T-cell (primary cell): ENCODE measurements at regions not wholly inside any gene's neighbourhood (a gene's known extent, or its start where the extent isn't known, plus 50 kb on each side); places are given as distances from the start of the nearest gene placed in this dataset.

Experiments used
- ATAC-seq, 4 experiments: fragments of 200-7000 bp in 3 of 4; fragments of 150-1000 bp in 1 of 4; cut with Tn5 transposase; replicated peaks in 1 of 4; 1 replicate in 3 of 4; 2 replicates in 1 of 4; pipeline ENCODE4 v1.10.0; 2021; ENCODE audit warnings: moderate library complexity in 3 of 4, mild to moderate bottlenecking in 2 of 4, moderate number of reproducible peaks in 1 of 4
- CTCF ChIA-PET, 2 donors: fragments of 300-600 bp; sonication (Branson Sonifier 250); formaldehyde crosslinking; loops; one replicate each; lab custom pipeline; 2022; ENCODE audit warnings: antibody characterized with exemption in 2 of 2; lab: Charles Lee
- POLR2A ChIA-PET, 2 donors: fragments of 300-600 bp; sonication (Branson Sonifier 250); formaldehyde crosslinking; loops; one replicate each; lab custom pipeline; 2022; ENCODE audit warnings: antibody characterized with exemption in 2 of 2; lab: Charles Lee
- DNase-seq, 35 experiments: peaks; one replicate each; pipeline versions ENCODE4 v3.0.0 to v3.0.0-alpha.2; 2013 to 2023
- H3K27ac ChIP-seq: one replicate; pipeline ENCODE4 v1.5.1; 2013; ENCODE audit warnings: low read length
- H3K27me3 ChIP-seq, 2 experiments: replicated peaks in 1 of 2; 1 replicate in 1 of 2; 2 replicates in 1 of 2; pipeline versions ENCODE4 v1.6.1 to v1.7.0; 2013; ENCODE audit warnings: low read length in 1 of 2, mixed read lengths in 1 of 2; ENCODE audit not compliant: control insufficient read depth in 2 of 2, insufficient read depth in 2 of 2; ENCODE audit errors: extremely low read depth in 1 of 2
- H3K36me3 ChIP-seq, 2 donors: 1 replicate in 1 of 2; 2 replicates in 1 of 2; pipeline versions ENCODE4 v1.6.1 to v1.7.0; 2013; ENCODE audit warnings: low read length in 1 of 2; ENCODE audit not compliant: control insufficient read depth in 2 of 2, insufficient read depth in 1 of 2; ENCODE audit errors: extremely low read depth in 1 of 2
- H3K4me1 ChIP-seq, 2 experiments: 1 replicate in 1 of 2; 2 replicates in 1 of 2; pipeline versions ENCODE4 v1.6.1 to v1.7.0; 2013; ENCODE audit warnings: low read length in 2 of 2, mixed read lengths in 1 of 2; ENCODE audit not compliant: insufficient read depth in 2 of 2, control insufficient read depth in 1 of 2; ENCODE audit errors: extremely low read depth in 1 of 2
- H3K4me3 ChIP-seq, 2 donors: 1 replicate in 1 of 2; 2 replicates in 1 of 2; pipeline versions ENCODE4 v1.5.1 to v1.7.0; 2013; ENCODE audit warnings: mild to moderate bottlenecking in 2 of 2, low read length in 1 of 2, moderate library complexity in 1 of 2; ENCODE audit not compliant: control insufficient read depth in 1 of 2; ENCODE audit errors: extremely low read depth in 1 of 2
- H3K9me3 ChIP-seq: 2 replicates; pipeline ENCODE4 v1.7.0; 2013
- H3K27ac Mint-ChIP-seq, 2 donors: one replicate each; pipeline ENCODE4 v1.8.0; 2020 to 2021; ENCODE audit warnings: mild to moderate bottlenecking in 2 of 2, mixed read lengths in 2 of 2
- H3K27me3 Mint-ChIP-seq, 2 donors: one replicate each; pipeline ENCODE4 v1.8.0; 2021 to 2022; ENCODE audit warnings: mixed read lengths in 2 of 2
- H3K36me3 Mint-ChIP-seq: one replicate; pipeline ENCODE4 v1.8.0; 2021; ENCODE audit warnings: mixed read lengths
- H3K4me1 Mint-ChIP-seq, 3 donors: one replicate each; pipeline ENCODE4 v1.8.0; 2020 to 2022; ENCODE audit warnings: mixed read lengths in 3 of 3, mild to moderate bottlenecking in 1 of 3
- H3K4me3 Mint-ChIP-seq, 3 donors: one replicate each; pipeline ENCODE4 v1.8.0; 2020 to 2022; ENCODE audit warnings: mild to moderate bottlenecking in 3 of 3, mixed read lengths in 3 of 3, moderate library complexity in 3 of 3
- H3K9me3 Mint-ChIP-seq, 3 donors: one replicate each; pipeline ENCODE4 v1.8.0; 2020 to 2022; ENCODE audit warnings: mixed read lengths in 3 of 3
- WGBS: methylation state at CpG from one replicate; pipeline ENCODE4 v1.1.5; 2013; ENCODE audit warnings: missing lambda C conversion rate; ENCODE audit not compliant: insufficient coverage; 5-methylcytosine and 5-hydroxymethylcytosine counted together

- Mint-ChIP-seq H3K4me3 (no peak overlapping the region), H3K9me3 (peaks cover 7 to 11% (median 11%) of the 10 kb centered on the region in 3 donors), H3K36me3 (peaks cover 9% of the 10 kb centered on the region), H3K27ac (peak overlapping the region in 1 of 2 donors; percentile 48), H3K27me3 (peaks cover 0 to 9% of the 10 kb centered on the region in 2 donors), H3K4me1 (peaks cover 7 to 22% (median 16%) of the 10 kb centered on the region in 3 donors)
- ChIA-PET CTCF (no interaction called here), POLR2A (no interaction called here)
- 14% methylated on average over 1 of the region's 2 CpGs for WGBS
- no peak overlapping the region for H3K4me3 ChIP-seq
- no peaks in the 10 kb centered on the region for H3K36me3 ChIP-seq
- H3K4me1 ChIP-seq = peaks cover 0 to 4% of the 10 kb centered on the region in 2 experiments
- no peak for ATAC-seq
- H3K27ac ChIP-seq = no peak overlapping the region
- peaks cover 2% of the 10 kb centered on the region for H3K9me3 ChIP-seq
- DNase-seq = peak in 1 of 35 experiments; percentile 16
- H3K27me3 ChIP-seq = no peaks in the 10 kb centered on the region
Observed at GRCh38 chr10:3622427-3622826, 162.6 kb downstream of the KLF6 start.

GRCh38 chr10:3620818-3621217 lies 164.2 kb downstream of the KLF6 start:
- POLR2A ChIA-PET = no interaction called here
- CTCF ChIA-PET = interaction anchor here in 1 of 2 donors (0.7 kb wide), 1 partner anchor 64 kb away, joined by 4 read pairs; no protein-coding TSS in a partner anchor
- ATAC-seq = no peak
- peaks cover 2% of the 10 kb centered on the region for H3K9me3 ChIP-seq
- H3K4me1 ChIP-seq = peaks cover 0 to 4% of the 10 kb centered on the region in 2 experiments
- H3K9me3 Mint-ChIP-seq = peaks cover 7 to 11% (median 11%) of the 10 kb centered on the region in 3 donors
- no peak overlapping the region for H3K4me3 ChIP-seq
- H3K27me3 ChIP-seq = no peaks in the 10 kb centered on the region
- 80% methylated on average over 2 of the region's 2 CpGs for WGBS
- peaks cover 7 to 22% (median 16%) of the 10 kb centered on the region in 3 donors for H3K4me1 Mint-ChIP-seq
- DNase-seq = no peak
- no peak overlapping the region for H3K27ac Mint-ChIP-seq
- H3K4me3 Mint-ChIP-seq = no peak overlapping the region
- H3K27me3 Mint-ChIP-seq = peaks cover 0 to 9% of the 10 kb centered on the region in 2 donors
- peaks cover 9% of the 10 kb centered on the region for H3K36me3 Mint-ChIP-seq
- H3K27ac ChIP-seq = no peak overlapping the region
- no peaks in the 10 kb centered on the region for H3K36me3 ChIP-seq

GRCh38 chr10:3619241-3619640 lies 165.8 kb downstream of the KLF6 start:
- Mint-ChIP-seq H3K4me3 (no peak overlapping the region), H3K36me3 (peaks cover 9% of the 10 kb centered on the region), H3K27ac (no peak overlapping the region), H3K9me3 (peaks cover 7 to 11% (median 11%) of the 10 kb centered on the region in 3 donors), H3K4me1 (peaks cover 7 to 17% (median 16%) of the 10 kb centered on the region in 3 donors), H3K27me3 (peaks cover 0 to 9% of the 10 kb centered on the region in 2 donors)
- H3K36me3 ChIP-seq = no peaks in the 10 kb centered on the region
- peaks cover 0 to 4% of the 10 kb centered on the region in 2 experiments for H3K4me1 ChIP-seq
- ATAC-seq = no peak
- peaks cover 2% of the 10 kb centered on the region for H3K9me3 ChIP-seq
- no peaks in the 10 kb centered on the region for H3K27me3 ChIP-seq
- ChIA-PET POLR2A (no interaction called here), CTCF (no interaction called here)
- H3K27ac ChIP-seq = no peak overlapping the region
- H3K4me3 ChIP-seq = no peak overlapping the region
- WGBS = no CpG with 5 or more reads among the region's 2 CpGs
- no peak for DNase-seq

GRCh38 chr10:3616880-3617279 lies 168.1 kb downstream of the KLF6 start:
- Mint-ChIP-seq H3K36me3 (peaks cover 9% of the 10 kb centered on the region), H3K27me3 (peaks cover 0 to 9% of the 10 kb centered on the region in 2 donors), H3K27ac (no peak overlapping the region), H3K9me3 (peaks cover 10 to 15% (median 15%) of the 10 kb centered on the region in 3 donors), H3K4me1 (no peaks in the 10 kb centered on the region), H3K4me3 (no peak overlapping the region)
- H3K36me3 ChIP-seq = no peaks in the 10 kb centered on the region
- no peaks in the 10 kb centered on the region for H3K4me1 ChIP-seq
- H3K9me3 ChIP-seq = peaks cover 2% of the 10 kb centered on the region
- CTCF ChIA-PET = no interaction called here
- no peak overlapping the region for H3K4me3 ChIP-seq
- POLR2A ChIA-PET = no interaction called here
- H3K27me3 ChIP-seq = no peaks in the 10 kb centered on the region
- DNase-seq (no peak), ATAC-seq (no peak)
- no peak overlapping the region for H3K27ac ChIP-seq

- Mint-ChIP-seq H3K36me3 (peaks cover 5% of the 10 kb centered on the region), H3K27ac (no peak overlapping the region), H3K9me3 (peaks cover 16 to 38% (median 23%) of the 10 kb centered on the region in 3 donors), H3K4me3 (no peak overlapping the region), H3K4me1 (no peaks in the 10 kb centered on the region), H3K27me3 (no peaks in the 10 kb centered on the region)
- Histone ChIP-seq H3K9me3 (no peaks in the 10 kb centered on the region), H3K27ac (no peak overlapping the region), H3K4me3 (no peak overlapping the region), H3K36me3 (no peaks in the 10 kb centered on the region), H3K4me1 (no peaks in the 10 kb centered on the region), H3K27me3 (no peaks in the 10 kb centered on the region)
- ChIA-PET POLR2A (no interaction called here), CTCF (no interaction called here)
- no peak for DNase-seq
- no CpG with 5 or more reads among the region's 1 CpG for WGBS
- no peak for ATAC-seq
Observed at GRCh38 chr10:3613318-3613717, 171.7 kb downstream of the KLF6 start.

- Mint-ChIP-seq H3K4me3 (no peak overlapping the region), H3K36me3 (peaks cover 7% of the 10 kb centered on the region), H3K9me3 (peaks cover 20 to 44% (median 28%) of the 10 kb centered on the region in 3 donors), H3K27ac (no peak overlapping the region), H3K4me1 (no peaks in the 10 kb centered on the region), H3K27me3 (peaks cover 0 to 2% of the 10 kb centered on the region in 2 donors)
- no CpG with 5 or more reads among the region's 3 CpGs for WGBS
- H3K4me3 ChIP-seq = no peak overlapping the region
- H3K36me3 ChIP-seq = no peaks in the 10 kb centered on the region
- no peak overlapping the region for H3K27ac ChIP-seq
- ChIA-PET POLR2A (no interaction called here), CTCF (no interaction called here)
- H3K27me3 ChIP-seq = no peaks in the 10 kb centered on the region
- ATAC-seq = no peak
- DNase-seq = no peak
- no peaks in the 10 kb centered on the region for H3K9me3 ChIP-seq
- no peaks in the 10 kb centered on the region for H3K4me1 ChIP-seq
Observed at GRCh38 chr10:3612183-3613001, 172.6 kb downstream of the KLF6 start.
